Stimulated activated CD4-positive, alpha-beta T cell treated with anti-CD3 and anti-CD28 coated beads, Interleukin-15, amount 100 ng/mL, for 24 hours (primary cell): ENCODE measurements at regions not wholly inside any gene's neighbourhood (a gene's known extent, or its start where the extent isn't known, plus 50 kb on each side); places are given as distances from the start of the nearest gene placed in this dataset.

Experiments
- DNase-seq: peaks from one replicate; pipeline ENCODE4 v3.0.0-alpha.2; 2020

- DNase-seq = no peak
These were observed 657.1 kb upstream of the SEL1L start for GRCh38 chr14:82190742-82191141.

- no peak for DNase-seq
These were observed 658.7 kb upstream of the SEL1L start for GRCh38 chr14:82192387-82192786.

- DNase-seq = no peak
These were observed 689.6 kb upstream of the SEL1L start for GRCh38 chr14:82223276-82223675.

- DNase-seq = no peak
These were observed 691.0 kb upstream of the SEL1L start for GRCh38 chr14:82224610-82225009.

GRCh38 chr14:82230748-82231147, 697.1 kb upstream of the SEL1L start:
- DNase-seq = no peak

- no peak for DNase-seq
These were observed 705.0 kb upstream of the SEL1L start for GRCh38 chr14:82238649-82239048.

- DNase-seq = no peak
These were observed 705.6 kb upstream of the SEL1L start for GRCh38 chr14:82239223-82239622.

GRCh38 chr14:82244791-82245190, 711.1 kb upstream of the SEL1L start:
- DNase-seq = no peak

- DNase-seq = no peak
These were observed 717.8 kb upstream of the SEL1L start for GRCh38 chr14:82251494-82251893.

- DNase-seq = no peak
These were observed 736.6 kb upstream of the SEL1L start for GRCh38 chr14:82270286-82270685.

- no peak for DNase-seq
These were observed 765.2 kb upstream of the SEL1L start for GRCh38 chr14:82298811-82299210.

- DNase-seq = no peak
These were observed 775.5 kb upstream of the SEL1L start for GRCh38 chr14:82309199-82309598.

GRCh38 chr14:82313889-82314288, 780.2 kb upstream of the SEL1L start:
- DNase-seq = no peak

GRCh38 chr14:82328442-82328841, 794.8 kb upstream of the SEL1L start:
- DNase-seq = no peak

- DNase-seq = no peak
These were observed 807.7 kb upstream of the SEL1L start for GRCh38 chr14:82341261-82341810.

GRCh38 chr14:82342596-82342995, 808.9 kb upstream of the SEL1L start:
- no peak for DNase-seq

GRCh38 chr14:82345184-82345583, 811.5 kb upstream of the SEL1L start:
- DNase-seq = no peak

- no peak for DNase-seq
These were observed 820.5 kb upstream of the SEL1L start for GRCh38 chr14:82354126-82354525.

- no peak for DNase-seq
These were observed 825.5 kb upstream of the SEL1L start for GRCh38 chr14:82359201-82359600.

GRCh38 chr14:82362452-82362851, 828.8 kb upstream of the SEL1L start:
- DNase-seq = no peak

- DNase-seq = no peak
These were observed 831.8 kb upstream of the SEL1L start for GRCh38 chr14:82365471-82365870.

GRCh38 chr14:82366803-82367202, 833.1 kb upstream of the SEL1L start:
- DNase-seq = no peak

- no peak for DNase-seq
These were observed 845.6 kb upstream of the SEL1L start for GRCh38 chr14:82379291-82379690.

- DNase-seq = no peak
These were observed 851.4 kb upstream of the SEL1L start for GRCh38 chr14:82385048-82385447.

GRCh38 chr14:82387699-82388098, 854.0 kb upstream of the SEL1L start:
- DNase-seq = no peak

GRCh38 chr14:82388488-82388887, 854.8 kb upstream of the SEL1L start:
- DNase-seq = no peak
